ENCODE measurements at regions not wholly inside any gene's neighbourhood (a gene's known extent, or its start where the extent isn't known, plus 50 kb on each side); places are given as distances from the start of the nearest gene placed in this dataset.
"Not testable (repeated sequence)": the region's sequence is repeated elsewhere in the genome, so short reads cannot be mapped to it uniquely, and the experiment has no call there.

GRCh38 chr2:35204881-35205280 lies 1150.7 kb upstream of the CRIM1 start:
- no peaks in the 10 kb centered on the region for H3K36me3 Mint-ChIP-seq
- no peak overlapping the region for H3K4me3 Mint-ChIP-seq
- H3K9me3 Mint-ChIP-seq = peaks cover 6% of the 10 kb centered on the region
- H3K27ac Mint-ChIP-seq = no peak overlapping the region
- no peaks in the 10 kb centered on the region for H3K4me1 Mint-ChIP-seq
- CTCF ChIA-PET = no interaction called here
- H3K27me3 Mint-ChIP-seq = no peaks in the 10 kb centered on the region
- DNase-seq = no peak

GRCh38 chr2:35204323-35204722 lies 1151.3 kb upstream of the CRIM1 start:
- Mint-ChIP-seq H3K9me3 (peaks cover 8% of the 10 kb centered on the region), H3K36me3 (no peaks in the 10 kb centered on the region), H3K27me3 (no peaks in the 10 kb centered on the region), H3K27ac (no peak overlapping the region), H3K4me1 (no peaks in the 10 kb centered on the region), H3K4me3 (no peak overlapping the region)
- no peak for DNase-seq
- CTCF ChIA-PET = no interaction called here

- H3K9me3 Mint-ChIP-seq = peaks cover 9% of the 10 kb centered on the region
- H3K4me3 Mint-ChIP-seq = no peak overlapping the region
- no peak for DNase-seq
- H3K27me3 Mint-ChIP-seq = no peaks in the 10 kb centered on the region
- no peak overlapping the region for H3K27ac Mint-ChIP-seq
- H3K36me3 Mint-ChIP-seq = no peaks in the 10 kb centered on the region
- CTCF ChIA-PET = no interaction called here
- H3K4me1 Mint-ChIP-seq = no peaks in the 10 kb centered on the region
Measured at GRCh38 chr2:35199298-35199697, 1156.3 kb upstream of the CRIM1 start.

GRCh38 chr2:35185861-35186412 lies 1169.6 kb upstream of the CRIM1 start:
- CTCF ChIA-PET = no interaction called here
- Mint-ChIP-seq H3K27ac (no peak overlapping the region), H3K36me3 (no peaks in the 10 kb centered on the region), H3K4me1 (no peaks in the 10 kb centered on the region), H3K4me3 (no peak overlapping the region), H3K27me3 (no peaks in the 10 kb centered on the region), H3K9me3 (peaks cover 4% of the 10 kb centered on the region)
- no peak for DNase-seq

- Mint-ChIP-seq H3K27me3 (no peaks in the 10 kb centered on the region), H3K36me3 (no peaks in the 10 kb centered on the region), H3K9me3 (peaks cover 4% of the 10 kb centered on the region), H3K4me1 (no peaks in the 10 kb centered on the region), H3K4me3 (no peak overlapping the region), H3K27ac (no peak overlapping the region)
- CTCF ChIA-PET = no interaction called here
- no peak for DNase-seq
Measured at GRCh38 chr2:35184471-35184870, 1171.1 kb upstream of the CRIM1 start.

- DNase-seq, H3K4me3 Mint-ChIP-seq, H3K36me3 Mint-ChIP-seq, H3K9me3 Mint-ChIP-seq, H3K27me3 Mint-ChIP-seq, H3K4me1 Mint-ChIP-seq, CTCF ChIA-PET, H3K27ac Mint-ChIP-seq: not testable (repeated sequence)
Measured at GRCh38 chr2:35176726-35177125, 1178.9 kb upstream of the CRIM1 start.

GRCh38 chr2:35174845-35175244 lies 1180.7 kb upstream of the CRIM1 start:
- Mint-ChIP-seq H3K9me3 (no peaks in the 10 kb centered on the region), H3K27me3 (no peaks in the 10 kb centered on the region), H3K27ac (no peak overlapping the region), H3K36me3 (no peaks in the 10 kb centered on the region), H3K4me1 (no peaks in the 10 kb centered on the region), H3K4me3 (no peak overlapping the region)
- DNase-seq = no peak
- CTCF ChIA-PET = no interaction called here

- CTCF ChIA-PET = no interaction called here
- Mint-ChIP-seq H3K4me1 (no peaks in the 10 kb centered on the region), H3K27me3 (no peaks in the 10 kb centered on the region), H3K27ac (no peak overlapping the region), H3K36me3 (no peaks in the 10 kb centered on the region), H3K9me3 (no peaks in the 10 kb centered on the region), H3K4me3 (no peak overlapping the region)
- DNase-seq = no peak
Measured at GRCh38 chr2:35172687-35173086, 1182.9 kb upstream of the CRIM1 start.

- Mint-ChIP-seq H3K4me3 (no peak overlapping the region), H3K9me3 (no peaks in the 10 kb centered on the region), H3K27ac (no peak overlapping the region), H3K4me1 (no peaks in the 10 kb centered on the region), H3K27me3 (no peaks in the 10 kb centered on the region), H3K36me3 (no peaks in the 10 kb centered on the region)
- no peak for DNase-seq
- CTCF ChIA-PET = no interaction called here
Measured at GRCh38 chr2:35168351-35168750, 1187.2 kb upstream of the CRIM1 start.

GRCh38 chr2:35163948-35164347 lies 1191.6 kb upstream of the CRIM1 start:
- Mint-ChIP-seq H3K4me1 (no peaks in the 10 kb centered on the region), H3K9me3 (peaks cover 2% of the 10 kb centered on the region), H3K27ac (no peak overlapping the region), H3K36me3 (no peaks in the 10 kb centered on the region), H3K4me3 (no peak overlapping the region), H3K27me3 (no peaks in the 10 kb centered on the region)
- CTCF ChIA-PET = no interaction called here
- no peak for DNase-seq

- no peak overlapping the region for H3K27ac Mint-ChIP-seq
- H3K27me3 Mint-ChIP-seq = no peaks in the 10 kb centered on the region
- CTCF ChIA-PET = no interaction called here
- H3K9me3 Mint-ChIP-seq = peaks cover 2% of the 10 kb centered on the region
- no peaks in the 10 kb centered on the region for H3K36me3 Mint-ChIP-seq
- no peaks in the 10 kb centered on the region for H3K4me1 Mint-ChIP-seq
- H3K4me3 Mint-ChIP-seq = no peak overlapping the region
- DNase-seq = no peak
Measured at GRCh38 chr2:35160871-35161270, 1194.7 kb upstream of the CRIM1 start.

GRCh38 chr2:35125871-35126270 lies 1229.7 kb upstream of the CRIM1 start:
- H3K4me3 Mint-ChIP-seq = no peak overlapping the region
- no peaks in the 10 kb centered on the region for H3K36me3 Mint-ChIP-seq
- H3K27me3 Mint-ChIP-seq = no peaks in the 10 kb centered on the region
- H3K27ac Mint-ChIP-seq = no peak overlapping the region
- DNase-seq = no peak
- CTCF ChIA-PET = no interaction called here
- H3K4me1 Mint-ChIP-seq = no peaks in the 10 kb centered on the region
- peaks cover 11% of the 10 kb centered on the region for H3K9me3 Mint-ChIP-seq

- no peak for DNase-seq
- Mint-ChIP-seq H3K4me3 (no peak overlapping the region), H3K27me3 (no peaks in the 10 kb centered on the region), H3K27ac (no peak overlapping the region), H3K4me1 (no peaks in the 10 kb centered on the region), H3K36me3 (no peaks in the 10 kb centered on the region), H3K9me3 (peaks cover 11% of the 10 kb centered on the region)
- CTCF ChIA-PET = no interaction called here
Measured at GRCh38 chr2:35125278-35125677, 1230.3 kb upstream of the CRIM1 start.

- Mint-ChIP-seq H3K4me3 (no peak overlapping the region), H3K36me3 (no peaks in the 10 kb centered on the region), H3K4me1 (no peaks in the 10 kb centered on the region), H3K27me3 (no peaks in the 10 kb centered on the region), H3K27ac (no peak overlapping the region), H3K9me3 (peaks cover 4% of the 10 kb centered on the region)
- no peak for DNase-seq
- CTCF ChIA-PET = no interaction called here
Measured at GRCh38 chr2:35116151-35116550, 1239.4 kb upstream of the CRIM1 start.

- H3K27ac Mint-ChIP-seq = no peak overlapping the region
- peaks cover 6% of the 10 kb centered on the region for H3K9me3 Mint-ChIP-seq
- CTCF ChIA-PET = no interaction called here
- no peaks in the 10 kb centered on the region for H3K36me3 Mint-ChIP-seq
- H3K27me3 Mint-ChIP-seq = no peaks in the 10 kb centered on the region
- no peak for DNase-seq
- H3K4me3 Mint-ChIP-seq = no peak overlapping the region
- H3K4me1 Mint-ChIP-seq = no peaks in the 10 kb centered on the region
Measured at GRCh38 chr2:35114765-35115164, 1240.8 kb upstream of the CRIM1 start.

GRCh38 chr2:35112367-35112766 lies 1243.2 kb upstream of the CRIM1 start:
- H3K4me3 Mint-ChIP-seq, H3K27me3 Mint-ChIP-seq, H3K36me3 Mint-ChIP-seq, CTCF ChIA-PET, H3K9me3 Mint-ChIP-seq, DNase-seq, H3K4me1 Mint-ChIP-seq, H3K27ac Mint-ChIP-seq: not testable (repeated sequence)

Measured in activated naive CD4-positive, alpha-beta T cell treated with anti-CD3 and anti-CD28 coated beads, Interleukin-2, amount 10 ng/mL, durations not matched to agents 7 days and 5 days (primary cell).